GM12878 (cell line): ENCODE measurements at regions not wholly inside any gene's neighbourhood (a gene's known extent, or its start where the extent isn't known, plus 50 kb on each side); places are given as distances from the start of the nearest gene placed in this dataset.
"Not testable (repeated sequence)": the region's sequence is repeated elsewhere in the genome, so short reads cannot be mapped to it uniquely, and the experiment has no call there.

Experiments used
- ATAC-seq: fragments of 200-7000 bp; cut with Tn5 transposase; 3 replicates; pipeline ENCODE4 v1.9.1; 2020; ENCODE audit warnings: mild to moderate bottlenecking, moderate library complexity
- BruUV-seq: library from RNA; stranded (reverse); fragments of 400-500 nt; replicated peaks from 2 replicates; lab custom pipeline; 2021; lab: Mats Ljungman, UMichigan
- CTCF ChIA-PET: fragments of 300-600 bp; sonication (Branson Sonifier 250); formaldehyde crosslinking; extraction: SDS; loops from one replicate; lab custom pipeline; 2021; ENCODE audit warnings: inconsistent platforms; lab: Yijun Ruan, JAX
- POLR2A ChIA-PET: fragments of 350-600 bp; formaldehyde crosslinking; extraction: SDS; loops from one replicate; lab custom pipeline; 2021; ENCODE audit warnings: inconsistent platforms; lab: Charles Lee
- RAD21 ChIA-PET: fragments of 300-600 bp; sonication (Branson Sonifier 250); formaldehyde crosslinking; loops from one replicate; lab custom pipeline; 2023; ENCODE audit warnings: antibody characterized with exemption; ENCODE audit not compliant: unreplicated experiment; lab: Charles Lee
- SMC1A ChIA-PET: fragments of 300-600 bp; sonication (Branson Sonifier 250); formaldehyde crosslinking; loops from one replicate; lab custom pipeline; 2023; ENCODE audit not compliant: unreplicated experiment, uncharacterized antibody; lab: Charles Lee
- DNase-seq: peaks from one replicate; pipeline ENCODE4 v3.0.0-alpha.2; 2011; ENCODE audit warnings: low read depth, low spot score
- FAIRE-seq: peaks from 3 replicates; lab custom pipeline; 2011; peaks lifted over from hg19 to GRCh38; lab: Jason Lieb, UNC
- H2AFZ ChIP-seq: 2 replicates; pipeline ENCODE4 v1.6.0; 2011; ENCODE audit warnings: low read depth, low read length, control low read depth; ENCODE audit not compliant: control insufficient read depth
- H3K27ac ChIP-seq: 2 replicates; pipeline ENCODE4 v1.5.1; 2011; ENCODE audit warnings: control low read depth; ENCODE audit not compliant: control insufficient read depth, insufficient read depth
- H3K27me3 ChIP-seq, 2 experiments: replicated peaks in 1 of 2; 2 replicates each; pipeline versions ENCODE4 v1.6.0 to v1.6.1; 2011; ENCODE audit warnings: low read length in 1 of 2; ENCODE audit not compliant: control insufficient read depth in 2 of 2, insufficient read depth in 2 of 2
- H3K36me3 ChIP-seq, 2 experiments: 2 replicates each; pipeline ENCODE4 v1.5.1; 2011; ENCODE audit warnings: low read length in 1 of 2; ENCODE audit not compliant: control insufficient read depth in 2 of 2, insufficient read depth in 2 of 2
- H3K4me1 ChIP-seq: 2 replicates; pipeline ENCODE4 v1.6.1; 2011; ENCODE audit warnings: mild to moderate bottlenecking, low read length, moderate library complexity, mixed read lengths; ENCODE audit not compliant: control insufficient read depth, insufficient read depth
- H3K4me2 ChIP-seq: 2 replicates; pipeline ENCODE4 v1.6.0; 2011; ENCODE audit warnings: control low read depth; ENCODE audit not compliant: control insufficient read depth, insufficient read depth
- H3K4me3 ChIP-seq: fragments of 200-600 bp; sonication (generic); 2 replicates; pipeline ENCODE4 v1.5.1; 2016
- H3K79me2 ChIP-seq: 2 replicates; pipeline ENCODE4 v1.6.0; 2011; ENCODE audit warnings: low read length; ENCODE audit not compliant: control insufficient read depth, insufficient read depth
- H3K9ac ChIP-seq: 2 replicates; pipeline ENCODE4 v1.8.0; 2011; ENCODE audit warnings: low read length, control low read depth, mixed read lengths; ENCODE audit not compliant: control insufficient read depth, insufficient read depth
- H3K9me3 ChIP-seq: replicated peaks from 3 replicates; pipeline ENCODE4 v1.5.1; 2011; ENCODE audit warnings: mild to moderate bottlenecking, low read length; ENCODE audit not compliant: control insufficient read depth, insufficient read depth
- H4K20me1 ChIP-seq: 2 replicates; pipeline ENCODE4 v1.6.0; 2011; ENCODE audit not compliant: control insufficient read depth, insufficient read depth
- CEBPB ChIP-seq, 2 experiments: fragments of 150-350 bp in 1 of 2; IDR thresholded peaks; 2 replicates each; pipeline ENCODE4 v1.6.1; 2012 to 2014; ENCODE audit warnings: low read depth in 2 of 2, low read length in 2 of 2, borderline replicate concordance in 1 of 2, inconsistent platforms in 1 of 2
- CREB1 ChIP-seq: IDR thresholded peaks from 2 replicates; pipeline ENCODE4 v1.6.1; 2012; ENCODE audit warnings: low read depth, mild to moderate bottlenecking, inconsistent platforms
- EP300 ChIP-seq, 2 experiments: fragments of 150-350 bp in 1 of 2; IDR thresholded peaks; 2 replicates each; pipeline ENCODE4 v1.6.1; 2011 to 2012; ENCODE audit warnings: low read depth in 2 of 2, low read length in 2 of 2, borderline replicate concordance in 1 of 2, improper control_type of control experiment in 1 of 2, inconsistent platforms in 1 of 2; ENCODE audit not compliant: control insufficient read depth in 1 of 2
- KDM1A ChIP-seq: fragments of 200-600 bp; sonication (generic); IDR thresholded peaks from 2 replicates; pipeline ENCODE4 v1.6.1; 2016; ENCODE audit warnings: borderline replicate concordance
- KLF5 ChIP-seq: fragments of 450-650 bp; IDR thresholded peaks from 2 replicates; pipeline ENCODE4 v1.6.1; 2014; ENCODE audit warnings: mild to moderate bottlenecking; ENCODE audit not compliant: partially characterized antibody
- NBN ChIP-seq: fragments of 450-650 bp; IDR thresholded peaks from 2 replicates; pipeline ENCODE4 v1.6.1; 2016
- PML ChIP-seq: IDR thresholded peaks from 2 replicates; pipeline ENCODE4 v1.6.1; 2012; ENCODE audit warnings: low read length, inconsistent platforms
- POLR2AphosphoS2 ChIP-seq: IDR thresholded peaks from 2 replicates; pipeline ENCODE4 v1.6.1; 2011; ENCODE audit warnings: low read depth, mild to moderate bottlenecking, low read length, improper control_type of control experiment, moderate library complexity
- TAF1 ChIP-seq: IDR thresholded peaks from 2 replicates; pipeline ENCODE4 v1.6.1; 2011; ENCODE audit warnings: mild to moderate bottlenecking, low read depth, low read length, borderline replicate concordance
- WGBS: methylation state at CpG from one replicate; pipeline ENCODE4 v1.1.6; 2016; ENCODE audit warnings: low lambda C conversion rate; ENCODE audit not compliant: insufficient replicate concordance, insufficient coverage; ENCODE audit errors: missing lambda C conversion rate; 5-methylcytosine and 5-hydroxymethylcytosine counted together
- in situ Hi-C: fragments of 300-500 bp; cut with MboI; formaldehyde crosslinking; loops from 9 replicates; pipeline ENCODE4 v1.14.3; 2018; ENCODE audit warnings: mixed read lengths
- intact Hi-C: fragments of 100-400 bp; cut with micrococcal nuclease; formaldehyde crosslinking; loops from one replicate; pipeline ENCODE4 v1.14.2; 2022; ENCODE audit not compliant: unreplicated experiment

DNA sequence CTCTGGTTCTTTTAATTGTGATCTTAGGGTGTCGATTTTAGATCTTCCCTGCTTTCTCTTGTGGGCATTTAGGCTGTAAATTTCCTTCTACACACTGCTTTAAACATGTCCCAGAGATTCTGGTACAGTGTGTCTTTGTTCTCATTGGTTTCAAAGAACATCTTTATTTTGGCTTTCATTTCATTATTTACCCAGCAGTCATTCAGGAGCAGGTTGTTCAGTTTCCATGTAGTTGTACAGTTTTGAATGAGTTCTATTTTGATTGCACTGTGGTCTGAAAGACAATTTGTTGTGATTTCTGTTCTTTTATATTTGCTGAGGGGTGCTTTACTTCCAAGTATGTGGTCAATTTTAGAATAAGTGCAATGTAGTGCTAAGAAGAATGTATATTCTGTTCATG is 423.8 kb downstream of the PIK3C3 start:
- SMC1A ChIA-PET, BruUV-seq, H4K20me1 ChIP-seq, H3K4me3 ChIP-seq, H3K79me2 ChIP-seq, H3K4me1 ChIP-seq, ATAC-seq, FAIRE-seq, H3K36me3 ChIP-seq, DNase-seq, H3K9ac ChIP-seq, intact Hi-C loops, H3K27me3 ChIP-seq, H3K4me2 ChIP-seq, RAD21 ChIA-PET, POLR2A ChIA-PET, in situ Hi-C loops, H3K27ac ChIP-seq, H2AFZ ChIP-seq, H3K9me3 ChIP-seq, CTCF ChIA-PET: not testable (repeated sequence)
- 0% methylated on average over 1 of the region's 1 CpG for WGBS

DNA sequence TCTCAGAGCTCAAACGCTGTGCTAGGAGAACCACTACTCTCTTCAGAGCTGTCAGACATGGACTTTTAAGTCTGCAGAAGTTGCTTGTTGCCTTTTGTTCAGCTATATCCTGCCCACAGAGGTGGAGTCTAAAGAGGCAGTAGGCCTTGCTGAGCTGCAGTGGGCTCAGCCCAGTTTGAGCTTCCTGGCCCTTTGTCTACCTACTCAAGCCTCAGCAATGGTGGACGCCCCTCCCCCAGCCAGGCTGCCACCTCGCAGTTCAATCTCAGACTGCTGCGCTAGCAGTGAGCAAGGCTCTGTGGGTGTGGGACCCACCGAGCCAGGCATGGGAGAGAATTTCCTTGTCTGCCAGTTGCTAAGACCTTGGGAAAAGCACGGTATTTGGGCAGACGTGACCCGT is 426.2 kb downstream of the PIK3C3 start:
- FAIRE-seq, H3K4me3 ChIP-seq, in situ Hi-C loops, H3K9ac ChIP-seq, H3K27me3 ChIP-seq, H3K27ac ChIP-seq, ATAC-seq, CTCF ChIA-PET, H3K36me3 ChIP-seq, DNase-seq, H4K20me1 ChIP-seq, H3K4me1 ChIP-seq, H2AFZ ChIP-seq, BruUV-seq, intact Hi-C loops, POLR2A ChIA-PET, RAD21 ChIA-PET, H3K9me3 ChIP-seq, H3K4me2 ChIP-seq, H3K79me2 ChIP-seq: not testable (repeated sequence)
- 34% methylated on average over 8 of the region's 8 CpGs for WGBS
- SMC1A ChIA-PET, result interaction anchor here (1.2 kb wide), 1 partner anchor 13 kb away, joined by 3 read pairs; no protein-coding TSS in a partner anchor

DNA sequence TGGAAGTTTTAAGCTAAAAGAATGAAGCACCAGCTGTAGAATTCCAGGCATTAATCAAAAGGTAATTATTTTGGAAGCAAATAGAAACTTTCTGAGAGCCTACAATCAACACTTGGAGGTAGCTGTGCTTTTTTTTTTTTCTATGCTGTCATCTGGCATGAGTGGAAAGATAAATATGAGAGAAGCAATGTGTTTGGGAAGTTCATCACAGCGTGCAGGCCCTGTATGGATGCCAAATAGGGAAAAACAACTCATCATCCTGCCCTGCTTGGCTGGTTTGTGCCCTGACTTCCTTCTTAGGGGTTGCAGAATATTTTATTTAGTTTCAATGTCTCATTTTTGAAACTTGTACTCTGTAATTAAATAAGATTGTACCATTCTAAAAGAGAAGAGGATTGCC is 437.4 kb downstream of the PIK3C3 start:
- no peak for TF ChIP-seq PML
- TF ChIP-seq TAF1, result no peak
- no peak for TF ChIP-seq NBN
- no peak for TF ChIP-seq KDM1A
- TF ChIP-seq EP300 (IDR thresholded peaks at IDR 0.05; ENCODE audit: borderline replicate concordance in 1 of 2, control insufficient read depth in 1 of 2, low read depth in 2 of 2, low read length in 2 of 2), result no peak
- TF ChIP-seq CEBPB (IDR thresholded peaks at IDR 0.05; ENCODE audit: borderline replicate concordance in 1 of 2, low read depth in 2 of 2, low read length in 2 of 2), result no peak
- no peak for TF ChIP-seq CREB1
- TF ChIP-seq KLF5, result no peak
- TF ChIP-seq POLR2AphosphoS2, result no peak
- DNase-seq (no peak), FAIRE-seq (no peak), ATAC-seq (no peak)
- Histone ChIP-seq H2AFZ (no peak overlapping the region), H3K27ac (no peak overlapping the region), H3K36me3 (no peaks in the 10 kb centered on the region), H3K9ac (no peak overlapping the region), H3K4me3 (no peak overlapping the region), H3K9me3 (no peaks in the 10 kb centered on the region), H3K4me1 (no peaks in the 10 kb centered on the region), H4K20me1 (no peaks in the 10 kb centered on the region), H3K4me2 (no peak overlapping the region), H3K79me2 (no peaks in the 10 kb centered on the region), H3K27me3 (no peaks in the 10 kb centered on the region)
- in situ Hi-C loops (no loop called here), intact Hi-C loops (no loop called here)
- ChIA-PET CTCF (no interaction called here), RAD21 (no interaction called here), POLR2A (no interaction called here), SMC1A (no interaction called here)
- BruUV-seq, result no TSS peak
- 0% methylated on average over 1 of the region's 1 CpG for WGBS
